LNCaP clone FGC (cell line): ENCODE measurements at regions not wholly inside any gene's neighbourhood (a gene's known extent, or its start where the extent isn't known, plus 50 kb on each side); places are given as distances from the start of the nearest gene placed in this dataset.

ENCODE experiments used
- DNase-seq: peaks from one replicate; pipeline ENCODE4 v3.0.0-alpha.2; 2011; ENCODE audit warnings: low read depth
- H3K4me3 ChIP-seq: 2 replicates; pipeline ENCODE4 v1.5.1; 2011; ENCODE audit warnings: mild to moderate bottlenecking, low read depth, low read length, control low read depth
- TF ChIP-seq, protein P1 (sequence below): IDR thresholded peaks from 2 replicates; pipeline ENCODE4 v1.5.1; 2012; ENCODE audit warnings: mild to moderate bottlenecking; ENCODE audit not compliant: control insufficient read depth, insufficient read depth; ENCODE audit errors: extremely low read depth

DNA sequence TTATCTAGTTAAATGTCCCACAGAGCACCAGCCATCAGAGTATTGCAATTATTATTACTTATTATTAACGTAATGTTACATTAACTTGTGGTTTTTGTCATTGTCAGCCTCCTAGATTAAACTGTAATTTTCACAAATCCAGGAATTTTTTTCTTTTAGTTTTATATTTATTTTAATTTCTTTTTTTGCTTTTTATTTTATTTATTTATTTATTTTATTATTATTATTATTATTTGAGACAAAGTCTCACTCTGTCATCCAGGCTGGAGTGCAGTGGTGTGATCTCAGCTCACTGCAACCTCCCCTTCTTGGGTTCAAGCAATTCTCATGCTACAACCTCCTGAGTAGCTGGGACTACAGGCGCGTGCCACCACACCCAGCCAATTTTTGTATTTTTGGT is 202.9 kb upstream of the LUZP2 start:
- no peak for DNase-seq
- TF ChIP-seq, protein P1, sequence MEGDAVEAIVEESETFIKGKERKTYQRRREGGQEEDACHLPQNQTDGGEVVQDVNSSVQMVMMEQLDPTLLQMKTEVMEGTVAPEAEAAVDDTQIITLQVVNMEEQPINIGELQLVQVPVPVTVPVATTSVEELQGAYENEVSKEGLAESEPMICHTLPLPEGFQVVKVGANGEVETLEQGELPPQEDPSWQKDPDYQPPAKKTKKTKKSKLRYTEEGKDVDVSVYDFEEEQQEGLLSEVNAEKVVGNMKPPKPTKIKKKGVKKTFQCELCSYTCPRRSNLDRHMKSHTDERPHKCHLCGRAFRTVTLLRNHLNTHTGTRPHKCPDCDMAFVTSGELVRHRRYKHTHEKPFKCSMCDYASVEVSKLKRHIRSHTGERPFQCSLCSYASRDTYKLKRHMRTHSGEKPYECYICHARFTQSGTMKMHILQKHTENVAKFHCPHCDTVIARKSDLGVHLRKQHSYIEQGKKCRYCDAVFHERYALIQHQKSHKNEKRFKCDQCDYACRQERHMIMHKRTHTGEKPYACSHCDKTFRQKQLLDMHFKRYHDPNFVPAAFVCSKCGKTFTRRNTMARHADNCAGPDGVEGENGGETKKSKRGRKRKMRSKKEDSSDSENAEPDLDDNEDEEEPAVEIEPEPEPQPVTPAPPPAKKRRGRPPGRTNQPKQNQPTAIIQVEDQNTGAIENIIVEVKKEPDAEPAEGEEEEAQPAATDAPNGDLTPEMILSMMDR = no peak
- H3K4me3 ChIP-seq = no peak overlapping the region

DNA sequence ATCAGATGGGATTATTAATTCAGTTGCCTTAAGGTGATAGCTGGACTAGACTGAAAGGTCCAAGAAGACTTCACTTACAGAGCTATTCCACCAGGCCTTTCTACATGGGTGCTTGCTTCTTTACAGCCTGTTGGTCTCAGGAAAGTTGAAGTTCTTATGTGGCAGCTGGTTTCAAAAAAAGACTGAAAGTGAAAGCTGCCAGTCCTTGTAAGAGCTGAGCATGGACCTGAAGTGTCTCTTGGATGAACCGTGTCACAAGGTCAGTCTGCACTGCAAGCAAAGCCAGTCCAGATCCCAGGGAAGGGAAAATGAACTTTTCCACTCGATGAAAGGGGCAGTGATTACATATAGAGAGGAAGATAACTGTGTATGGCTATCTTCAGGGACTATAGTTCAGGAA is 201.5 kb upstream of the LUZP2 start:
- H3K4me3 ChIP-seq = no peak overlapping the region
- no peak for DNase-seq

DNA sequence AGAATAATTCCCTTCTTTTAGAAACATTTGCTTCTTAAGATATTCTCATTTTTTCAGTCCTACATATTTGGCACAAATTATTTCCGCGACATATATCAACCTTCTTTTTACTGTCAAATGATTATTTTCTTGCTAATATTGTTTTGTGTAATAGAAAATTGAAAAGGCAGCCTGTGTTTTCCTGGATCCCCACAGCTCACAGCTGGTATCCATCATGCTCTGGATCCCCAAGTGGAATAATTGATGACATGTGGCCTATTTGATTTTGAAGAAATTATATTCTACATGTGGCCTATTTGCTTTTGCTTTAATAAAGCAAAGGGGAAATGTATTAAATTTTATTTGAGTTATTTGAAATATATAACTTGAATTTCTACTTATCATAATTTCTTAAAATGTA is 199.4 kb upstream of the LUZP2 start:
- DNase-seq = no peak
- TF ChIP-seq, protein P1 = no peak
- H3K4me3 ChIP-seq = no peak overlapping the region

More for the DNA sequence above, 201.5 kb upstream of the LUZP2 start:
- TF ChIP-seq, protein P1 = no peak

DNA sequence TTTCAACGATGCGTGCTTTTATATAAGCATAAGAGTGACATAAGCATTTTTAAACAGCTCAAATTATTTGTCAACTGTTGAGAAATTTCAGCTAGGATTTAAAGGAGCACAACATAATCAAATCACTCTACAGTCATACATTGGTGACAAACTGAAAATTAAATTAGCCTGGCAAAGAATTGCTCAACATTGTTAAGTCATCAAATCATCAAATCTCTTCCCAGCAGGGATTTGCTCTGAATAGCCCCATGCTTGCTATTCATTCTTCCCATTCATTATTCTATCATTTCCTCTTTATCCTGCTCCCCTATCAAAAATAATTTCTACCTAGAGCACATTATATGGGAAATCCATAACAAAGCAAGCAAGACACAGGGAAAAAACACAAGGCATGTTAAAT is 198.7 kb upstream of the LUZP2 start:
- no peak for DNase-seq
- TF ChIP-seq, protein P1 = no peak
- no peak overlapping the region for H3K4me3 ChIP-seq

DNA sequence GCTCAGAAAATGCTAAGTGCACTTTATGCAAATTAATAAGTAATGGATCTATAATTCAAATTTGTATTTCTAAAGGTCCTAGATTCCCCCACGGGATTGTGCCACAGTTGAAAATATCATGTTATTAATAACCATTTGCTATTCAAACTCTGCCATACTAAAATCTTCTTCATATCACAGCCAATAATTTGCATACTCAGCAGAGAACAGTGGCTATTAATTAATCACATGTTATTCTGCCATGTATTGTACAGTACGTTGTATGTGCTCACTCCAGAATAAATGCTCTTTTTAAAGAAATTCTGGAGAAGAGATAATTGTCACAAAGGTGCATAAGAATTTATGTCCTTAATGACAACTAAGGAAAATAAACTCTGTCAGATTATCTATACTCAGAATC is 184.9 kb upstream of the LUZP2 start:
- no peak overlapping the region for H3K4me3 ChIP-seq
- no peak for DNase-seq
- TF ChIP-seq, protein P1 = no peak

DNA sequence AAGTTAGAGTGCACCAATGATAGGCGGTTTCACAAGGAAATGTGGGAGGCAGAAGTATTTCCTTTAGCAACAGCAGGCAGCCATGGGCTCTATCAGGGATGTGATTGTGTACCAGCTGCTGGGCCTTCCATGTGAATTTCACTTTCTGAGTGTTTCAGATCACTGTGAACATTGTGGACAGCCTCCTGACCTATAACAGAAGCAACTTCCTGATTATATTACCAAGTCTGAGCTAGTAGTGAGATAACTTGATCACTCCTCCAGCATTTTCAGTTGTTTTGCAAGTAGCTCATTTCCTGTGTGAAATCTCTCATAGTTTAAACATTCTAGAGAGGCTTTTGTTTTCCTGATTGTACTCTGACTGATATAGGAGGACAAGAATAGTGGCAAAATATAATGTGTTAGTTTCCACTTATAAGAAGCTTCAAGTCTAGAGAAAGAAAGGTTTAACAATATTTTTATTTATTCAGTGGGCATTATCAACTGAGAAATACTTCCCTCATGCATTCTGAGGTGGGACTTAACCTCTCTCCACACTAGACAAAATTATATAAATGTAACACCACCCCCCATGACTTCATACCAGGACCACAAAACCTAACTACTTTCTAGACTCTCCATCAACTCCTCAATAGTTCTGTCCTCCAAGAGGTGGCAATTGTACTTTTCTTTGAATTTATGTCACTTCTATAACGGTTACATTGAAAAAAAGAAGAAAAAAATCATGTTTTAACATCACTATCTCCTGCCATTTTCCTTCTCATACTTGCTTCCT is 184.2 kb upstream of the LUZP2 start:
- no peak for DNase-seq
- H3K4me3 ChIP-seq = no peak overlapping the region

More for the DNA sequence above, 184.2 kb upstream of the LUZP2 start:
- TF ChIP-seq, protein P1 = no peak
